ENCODE measurements at regions not wholly inside any gene's neighbourhood (a gene's known extent, or its start where the extent isn't known, plus 50 kb on each side); places are given as distances from the start of the nearest gene placed in this dataset.

- TF ChIP-seq CTCF (IDR thresholded peaks at IDR 0.05; ENCODE audit: control extremely low read depth, extremely low read depth, low read depth, missing control alignments) = peak; percentile 2
- no peak for DNase-seq (ENCODE audit: extremely low spot score)
- POLR2A ChIA-PET = no interaction called here
- CTCF ChIA-PET = no interaction called here
Measured at GRCh38 chr3:8336456-8336855, 165.2 kb upstream of the LMCD1 start.

GRCh38 chr3:8338424-8338823 is 163.2 kb upstream of the LMCD1 start:
- POLR2A ChIA-PET = no interaction called here
- CTCF ChIA-PET = no interaction called here
- TF ChIP-seq CTCF (IDR thresholded peaks at IDR 0.05; ENCODE audit: control extremely low read depth, extremely low read depth, low read depth, missing control alignments) = no peak
- no peak for DNase-seq (ENCODE audit: extremely low spot score)

- no peak for TF ChIP-seq CTCF (IDR thresholded peaks at IDR 0.05; ENCODE audit: control extremely low read depth, extremely low read depth, low read depth, missing control alignments)
- POLR2A ChIA-PET = no interaction called here
- no peak for DNase-seq (ENCODE audit: extremely low spot score)
- CTCF ChIA-PET = interaction anchor here (1.4 kb wide), 1 partner anchor 19 kb away, joined by 4 read pairs; no protein-coding TSS in a partner anchor
Measured at GRCh38 chr3:8341821-8342247, 159.8 kb upstream of the LMCD1 start.

- POLR2A ChIA-PET = no interaction called here
- no peak for TF ChIP-seq CTCF (IDR thresholded peaks at IDR 0.05; ENCODE audit: control extremely low read depth, extremely low read depth, low read depth, missing control alignments)
- no peak for DNase-seq (ENCODE audit: extremely low spot score)
- CTCF ChIA-PET = interaction anchor here (0.9 to 1.4 kb wide), 4 partner anchors 8 to 20 kb away, joined by 3 to 4 read pairs (median 3); no protein-coding TSS in a partner anchor
Measured at GRCh38 chr3:8343058-8343457, 158.6 kb upstream of the LMCD1 start.

GRCh38 chr3:8345398-8345797 is 156.2 kb upstream of the LMCD1 start:
- CTCF ChIA-PET = no interaction called here
- DNase-seq (ENCODE audit: extremely low spot score) = no peak
- POLR2A ChIA-PET = no interaction called here
- no peak for TF ChIP-seq CTCF (IDR thresholded peaks at IDR 0.05; ENCODE audit: control extremely low read depth, extremely low read depth, low read depth, missing control alignments)

GRCh38 chr3:8348076-8348475 is 153.5 kb upstream of the LMCD1 start:
- CTCF ChIA-PET = no interaction called here
- no peak for TF ChIP-seq CTCF (IDR thresholded peaks at IDR 0.05; ENCODE audit: control extremely low read depth, extremely low read depth, low read depth, missing control alignments)
- no peak for DNase-seq (ENCODE audit: extremely low spot score)
- POLR2A ChIA-PET = no interaction called here

- no peak for DNase-seq (ENCODE audit: extremely low spot score)
- ChIA-PET CTCF (no interaction called here), POLR2A (interaction anchor here (0.5 kb wide), 1 partner anchor 27 kb away, joined by 6 read pairs; no protein-coding TSS in a partner anchor)
- TF ChIP-seq CTCF (IDR thresholded peaks at IDR 0.05; ENCODE audit: control extremely low read depth, extremely low read depth, low read depth, missing control alignments) = no peak
Measured at GRCh38 chr3:8352475-8352874, 149.1 kb upstream of the LMCD1 start.

Data from GM10248 (cell line).